HG03565 (cell line): ENCODE measurements at regions not wholly inside any gene's neighbourhood (a gene's known extent, or its start where the extent isn't known, plus 50 kb on each side); places are given as distances from the start of the nearest gene placed in this dataset.

Experiments
- ATAC-seq: cut with Tn5 transposase; IDR thresholded peaks from one replicate; pipeline ENCODE4 v1.9.1; 2021; ENCODE audit warnings: mild to moderate bottlenecking, moderate library complexity; ENCODE audit not compliant: unreplicated experiment

DNA sequence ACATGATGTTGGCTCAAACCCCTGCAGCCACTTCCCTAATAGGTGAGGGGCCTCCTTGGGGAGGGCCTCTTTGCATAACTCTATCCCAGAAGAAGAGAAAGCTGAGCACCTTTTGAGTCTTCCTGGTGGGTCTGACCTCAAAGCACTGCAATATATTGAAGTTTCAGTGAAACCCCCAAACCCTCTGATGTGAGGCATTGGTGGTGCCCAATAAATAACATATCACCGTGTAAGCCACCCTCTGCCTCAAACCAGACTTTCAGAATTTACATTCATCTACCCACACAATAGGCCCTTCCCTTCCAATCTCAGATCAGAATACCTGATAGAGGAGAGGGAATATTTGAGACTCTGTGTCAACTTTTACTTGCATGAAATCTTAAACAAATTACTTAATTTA is 142.8 kb upstream of the STK17B start:
- ATAC-seq: no peak

GRCh38 chr2:196314780-196315179 is 143.4 kb upstream of the STK17B start:
- ATAC-seq: no peak

DNA sequence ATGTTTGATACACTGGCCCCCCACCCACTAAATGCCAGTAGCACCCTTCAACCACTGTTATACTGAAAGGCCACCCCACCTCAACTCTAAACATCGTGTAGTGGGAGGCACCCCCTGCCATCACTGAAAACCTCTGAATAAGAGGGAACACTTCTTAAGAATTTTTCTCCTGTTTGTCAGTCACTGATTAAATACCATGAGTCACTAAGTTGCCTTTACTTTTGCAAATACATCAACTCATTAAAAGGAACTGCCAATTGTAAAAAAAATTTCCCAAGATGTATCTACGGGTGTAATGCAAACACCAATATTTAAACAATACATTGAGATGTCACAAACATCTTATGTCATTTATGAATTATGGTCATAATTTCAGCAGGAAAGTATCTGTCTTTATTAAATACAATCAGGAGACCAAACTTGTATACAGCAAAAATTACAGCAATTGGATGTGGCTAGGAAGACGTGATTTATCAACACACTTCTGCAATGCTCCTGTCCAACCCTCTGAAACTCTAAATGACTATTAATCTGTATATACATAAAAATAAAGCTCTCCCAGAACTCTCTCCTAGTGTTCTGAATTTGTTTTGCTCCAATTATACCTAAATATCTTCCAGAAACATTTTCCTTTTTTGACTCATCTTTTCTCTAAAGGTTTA is 144.1 kb upstream of the STK17B start:
- ATAC-seq: no peak

- no peak for ATAC-seq
Observed at GRCh38 chr2:196316050-196316430, 144.7 kb upstream of the STK17B start.

DNA sequence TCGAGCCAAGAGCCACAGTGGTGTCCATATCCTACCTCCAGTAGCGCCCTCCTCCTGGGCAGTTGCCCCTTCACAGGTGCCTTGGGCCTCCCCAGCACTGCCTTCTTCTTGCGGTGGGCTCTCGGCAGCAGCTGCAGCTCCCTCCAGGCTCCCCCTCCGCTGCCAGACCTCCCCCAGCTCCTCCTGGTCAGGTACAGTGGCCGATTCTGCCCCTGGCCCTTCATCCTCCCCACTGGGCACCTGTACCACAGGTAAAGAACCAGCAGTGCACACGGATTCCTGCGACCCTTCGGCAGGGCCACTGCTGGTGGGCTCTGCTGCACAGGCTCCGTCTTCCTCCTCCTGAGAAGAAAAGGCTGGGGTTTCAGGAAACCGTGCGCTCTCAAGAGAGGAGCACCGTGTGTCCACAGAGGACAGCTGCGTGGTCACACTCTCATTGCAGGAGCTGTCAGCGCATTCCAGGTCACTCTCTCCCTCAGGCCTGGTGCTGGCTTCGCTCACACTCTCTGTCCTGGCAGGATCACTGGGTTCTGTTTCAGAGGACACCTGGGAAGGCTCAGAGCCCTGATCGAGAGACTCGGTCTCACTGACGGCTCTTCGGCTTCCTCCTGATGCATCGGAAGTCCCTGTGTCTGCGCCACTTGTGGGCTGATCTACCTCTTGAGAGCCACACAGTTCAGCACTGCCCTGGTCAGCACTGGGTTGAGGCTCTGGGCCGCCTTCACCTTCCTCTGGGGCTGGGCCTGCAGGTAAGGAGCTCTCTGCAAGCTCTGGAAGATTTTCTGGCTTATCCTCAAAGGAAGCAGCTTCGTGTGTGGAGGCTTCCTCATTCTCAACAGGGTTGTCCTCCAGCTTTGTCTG is 147.4 kb upstream of the STK17B start:
- no peak for ATAC-seq

- ATAC-seq: no peak
Observed at GRCh38 chr2:196322973-196323810, 151.8 kb upstream of the STK17B start.

GRCh38 chr2:196324211-196324610 is 152.8 kb upstream of the STK17B start:
- ATAC-seq: no peak

- no peak for ATAC-seq
Observed at GRCh38 chr2:196328088-196328680, 156.8 kb upstream of the STK17B start.

DNA sequence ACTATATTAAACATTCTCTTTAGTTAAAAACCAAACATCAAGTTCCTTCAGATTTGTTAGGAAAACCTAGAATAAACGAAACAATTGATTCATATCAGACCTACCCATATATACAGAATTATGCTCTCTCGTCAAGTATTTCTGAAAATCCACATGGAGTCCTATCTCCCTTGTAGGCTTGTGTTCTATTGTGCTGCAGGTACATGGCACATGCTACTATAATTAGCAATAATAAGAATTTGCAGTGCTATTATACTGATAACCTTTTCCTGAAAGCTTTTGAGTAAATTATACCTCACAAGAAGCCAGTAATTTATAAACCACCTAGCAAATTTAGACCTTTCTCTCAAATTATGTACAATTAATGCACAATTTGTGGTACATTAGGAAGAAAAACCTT is 158.6 kb upstream of the STK17B start:
- ATAC-seq: no peak

DNA sequence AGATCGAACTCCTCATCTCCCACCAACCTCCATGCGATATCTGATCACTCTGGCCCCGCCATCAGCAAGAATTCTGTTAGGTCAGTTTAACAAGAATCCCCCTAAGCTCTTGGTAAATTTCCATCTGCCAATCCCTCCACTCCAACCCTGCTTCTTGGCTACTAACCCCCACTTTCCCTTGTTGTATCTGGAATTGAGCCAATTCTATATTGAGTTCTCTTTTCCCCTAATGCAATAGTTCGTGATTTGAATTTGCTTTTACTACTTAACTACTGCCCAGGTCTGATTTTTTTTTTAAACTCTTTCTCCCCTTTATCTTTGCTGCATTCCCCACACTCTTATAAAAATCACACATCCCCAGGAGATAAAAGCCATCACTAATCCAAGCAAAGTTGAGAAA is 159.3 kb upstream of the STK17B start:
- ATAC-seq: no peak

GRCh38 chr2:196331143-196331542 is 159.8 kb upstream of the STK17B start:
- no peak for ATAC-seq

- ATAC-seq: no peak
Observed at GRCh38 chr2:196331851-196332250, 160.5 kb upstream of the STK17B start.

DNA sequence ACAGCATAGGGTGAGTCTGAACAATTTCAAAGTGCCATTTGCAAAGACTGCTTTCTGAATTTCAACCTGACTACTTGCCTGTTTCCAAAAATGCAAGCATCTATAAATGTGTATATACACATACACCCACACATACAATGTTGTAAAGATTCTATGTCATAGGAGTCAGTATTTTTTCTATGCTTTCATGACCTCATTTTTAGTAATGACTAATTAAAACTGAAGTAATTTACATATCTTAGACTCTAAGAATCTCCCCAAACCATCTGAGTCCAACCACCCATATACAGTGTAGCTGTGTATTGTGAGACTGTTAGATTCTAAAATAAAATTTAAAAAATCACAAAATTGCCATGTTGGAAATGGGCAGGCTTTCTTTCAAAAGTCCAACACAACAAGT is 162.0 kb upstream of the STK17B start:
- ATAC-seq: no peak

GRCh38 chr2:196334710-196335109 is 163.3 kb upstream of the STK17B start:
- no peak for ATAC-seq

DNA sequence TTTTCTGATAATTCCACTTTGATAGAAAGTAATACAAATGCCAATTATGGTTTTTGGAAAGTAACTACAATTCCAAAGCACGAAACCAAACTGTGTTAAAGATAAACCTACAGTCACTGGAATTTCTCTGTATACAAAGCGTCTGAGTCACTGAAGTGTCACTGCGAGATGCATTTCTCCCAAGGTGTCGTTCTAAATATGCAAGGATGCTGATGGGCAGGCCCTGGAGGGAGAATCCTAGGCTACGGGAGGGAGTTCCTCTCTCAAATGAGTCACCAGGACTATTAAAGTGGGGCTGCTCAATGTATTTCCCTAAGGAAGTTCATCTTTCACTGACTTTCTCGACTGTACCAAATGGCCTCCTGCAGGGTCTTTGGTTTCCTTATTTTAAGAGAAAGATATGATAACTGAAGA is 163.8 kb upstream of the STK17B start:
- ATAC-seq: no peak

- ATAC-seq: no peak
Observed at GRCh38 chr2:196336207-196336606, 164.8 kb upstream of the STK17B start.

DNA sequence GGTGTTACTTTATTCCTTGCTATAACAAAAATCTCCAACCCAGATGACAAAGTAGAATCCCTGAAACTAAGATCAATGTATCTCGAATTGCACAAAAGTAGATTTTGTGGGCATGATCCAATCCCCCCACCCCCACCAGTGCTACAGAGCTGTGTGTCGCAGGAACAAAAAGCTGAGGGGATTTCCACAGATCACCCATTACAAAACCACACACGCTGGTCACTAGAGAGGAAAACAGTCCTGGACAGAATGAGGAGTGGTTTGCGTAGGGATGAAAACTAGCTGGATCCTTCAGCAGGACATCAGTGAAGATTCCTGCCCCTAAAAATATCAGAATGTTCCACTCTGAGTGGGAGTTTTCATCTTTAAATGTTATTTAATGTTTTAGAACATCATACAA is 165.3 kb upstream of the STK17B start:
- no peak for ATAC-seq

- no peak for ATAC-seq
Observed at GRCh38 chr2:196337208-196337953, 166.0 kb upstream of the STK17B start.

DNA sequence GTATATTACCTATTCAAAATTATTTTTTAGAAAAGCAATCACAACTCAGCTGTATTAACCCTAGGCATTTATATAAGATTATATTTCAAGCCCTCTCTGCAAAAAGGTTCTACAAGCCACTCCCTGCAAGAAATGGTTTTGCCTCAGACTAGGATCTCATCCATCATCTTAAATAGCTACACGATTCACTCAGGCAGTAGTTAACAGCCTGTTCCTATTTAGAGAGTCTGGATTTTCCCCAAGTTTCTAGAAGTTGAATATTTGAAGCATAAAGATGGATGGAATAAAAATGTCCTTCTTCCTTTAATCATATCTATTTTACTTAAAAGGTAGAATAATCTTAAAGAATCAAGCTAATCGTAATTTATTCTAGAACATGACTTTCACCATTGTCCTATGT is 167.1 kb upstream of the STK17B start:
- no peak for ATAC-seq

DNA sequence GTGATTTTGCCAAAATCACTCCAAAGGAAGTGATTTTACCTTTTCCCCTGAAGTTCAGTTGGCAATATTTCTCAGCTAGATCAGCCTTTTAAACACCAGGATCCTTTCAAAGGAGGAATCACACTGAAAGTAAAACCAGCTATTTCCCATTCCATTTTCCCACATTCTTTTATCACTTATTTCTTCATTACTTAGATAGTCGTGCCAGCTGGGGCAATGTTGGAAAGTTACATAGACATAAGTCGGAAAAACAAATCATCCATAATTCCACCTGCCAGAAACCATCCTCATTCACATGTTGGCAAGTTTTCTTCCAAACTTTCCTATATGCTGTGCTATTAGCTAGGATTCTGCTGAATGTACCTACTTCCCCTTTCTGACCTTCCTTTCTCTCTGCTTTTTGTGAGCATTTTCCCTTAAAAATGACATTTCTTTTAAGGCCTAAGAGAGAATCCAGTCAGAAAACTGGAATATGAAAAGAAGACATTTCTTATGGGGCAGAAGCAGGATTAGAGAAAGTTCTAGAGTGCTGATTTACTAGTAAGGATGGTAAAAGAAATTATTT is 170.0 kb upstream of the STK17B start:
- no peak for ATAC-seq
